H1 (cell line): ENCODE measurements at regions not wholly inside any gene's neighbourhood (a gene's known extent, or its start where the extent isn't known, plus 50 kb on each side); places are given as distances from the start of the nearest gene placed in this dataset.

ENCODE experiments used
- CTCF ChIA-PET: fragments of 300-600 bp; sonication (Branson Sonifier 250); formaldehyde crosslinking; loops from one replicate; lab custom pipeline; 2021; ENCODE audit not compliant: partially characterized antibody; lab: Charles Lee
- POLR2A ChIA-PET: fragments of 300-600 bp; sonication (Branson Sonifier 250); formaldehyde crosslinking; loops from one replicate; lab custom pipeline; 2021; ENCODE audit warnings: inconsistent platforms; ENCODE audit not compliant: partially characterized antibody; lab: Charles Lee
- DNase-seq, 2 experiments: peaks; one replicate each; pipeline versions ENCODE4 v3.0.0 to v3.0.0-alpha.2; 2010 to 2022; ENCODE audit warnings: low spot score in 2 of 2, low read depth in 1 of 2, mixed read lengths in 1 of 2
- FAIRE-seq: peaks from 2 replicates; lab custom pipeline; 2011; peaks lifted over from hg19 to GRCh38; lab: Jason Lieb, UNC
- H2AFZ ChIP-seq: 2 replicates; pipeline ENCODE4 v1.8.1; 2012; ENCODE audit warnings: low read length, inconsistent platforms
- H2AK5ac ChIP-seq: 2 replicates; pipeline ENCODE4 v1.6.1; 2013; ENCODE audit warnings: low read depth, low read length
- H2BK120ac ChIP-seq: replicated peaks from 2 replicates; pipeline ENCODE3; 2013; ENCODE audit warnings: low read depth, low read length, inconsistent platforms
- H2BK12ac ChIP-seq: 2 replicates; pipeline ENCODE4 v1.6.1; 2013; ENCODE audit warnings: low read depth, low read length
- H2BK15ac ChIP-seq: 2 replicates; pipeline ENCODE4 v1.6.1; 2013; ENCODE audit warnings: low read length
- H2BK20ac ChIP-seq: 2 replicates; pipeline ENCODE4 v1.6.1; 2013; ENCODE audit warnings: low read length
- H2BK5ac ChIP-seq: 2 replicates; pipeline ENCODE4 v1.6.1; 2013; ENCODE audit warnings: low read depth, low read length
- H3K14ac ChIP-seq: 2 replicates; pipeline ENCODE4 v1.6.1; 2013; ENCODE audit warnings: inconsistent platforms; ENCODE audit not compliant: insufficient read length
- H3K18ac ChIP-seq: 2 replicates; pipeline ENCODE4 v1.6.1; 2013; ENCODE audit warnings: low read length; ENCODE audit errors: extremely low read depth
- H3K23ac ChIP-seq: 2 replicates; pipeline ENCODE4 v1.6.1; 2013; ENCODE audit warnings: inconsistent platforms; ENCODE audit not compliant: insufficient read length
- H3K23me2 ChIP-seq: 2 replicates; pipeline ENCODE4 v1.6.1; 2013; ENCODE audit warnings: low read depth, low read length
- H3K27ac ChIP-seq: 2 replicates; pipeline ENCODE4 v1.6.1; 2011; ENCODE audit warnings: low read depth, low read length, inconsistent platforms
- H3K27me3 ChIP-seq, 4 experiments: replicated peaks in 1 of 4; 1 replicate in 1 of 4; 2 replicates in 3 of 4; pipeline versions ENCODE4 v1.6.1 to v1.8.1; 2011 to 2013; ENCODE audit warnings: low read length in 3 of 4, mild to moderate bottlenecking in 3 of 4, inconsistent platforms in 2 of 4, mixed read lengths in 2 of 4, moderate library complexity in 1 of 4; ENCODE audit not compliant: control insufficient read depth in 3 of 4, insufficient read depth in 3 of 4; ENCODE audit errors: extremely low read depth in 1 of 4
- H3K36me3 ChIP-seq, 4 experiments: 2 replicates each; pipeline versions ENCODE4 v1.6.1 to v1.8.1; 2011 to 2013; ENCODE audit warnings: mild to moderate bottlenecking in 4 of 4, low read length in 3 of 4, moderate library complexity in 2 of 4, control low read depth in 1 of 4, inconsistent platforms in 1 of 4; ENCODE audit not compliant: insufficient read depth in 4 of 4, control insufficient read depth in 2 of 4
- H3K4ac ChIP-seq: replicated peaks from 2 replicates; pipeline ENCODE3; 2013; ENCODE audit warnings: low read length, low read depth, mixed read lengths, inconsistent platforms; ENCODE audit not compliant: insufficient read length
- H3K4me1 ChIP-seq, 4 experiments: replicated peaks in 1 of 4; 1 replicate in 1 of 4; 2 replicates in 3 of 4; pipeline versions ENCODE4 v1.6.1 to v1.8.1; 2011 to 2013; ENCODE audit warnings: low read length in 3 of 4, inconsistent platforms in 2 of 4, mixed read lengths in 1 of 4; ENCODE audit not compliant: insufficient read depth in 4 of 4, control insufficient read depth in 3 of 4
- H3K4me2 ChIP-seq, 2 experiments: 2 replicates each; pipeline versions ENCODE4 v1.6.1 to v1.8.1; 2011 to 2013; ENCODE audit warnings: low read depth in 2 of 2, low read length in 2 of 2, control low read depth in 1 of 2, inconsistent platforms in 1 of 2, mild to moderate bottlenecking in 1 of 2; ENCODE audit not compliant: insufficient read depth in 1 of 2
- H3K4me3 ChIP-seq, 4 experiments: fragments of 200-600, 300-600 bp in 1 of 4; sonication (generic), shearing (Covaris generic), sonication (Bioruptor Twin) in 1 of 4; 2 replicates each; pipeline versions ENCODE4 v1.5.1 to v1.8.1; 2011 to 2016; ENCODE audit warnings: low read length in 4 of 4, low read depth in 3 of 4, control low read depth in 2 of 4, inconsistent platforms in 2 of 4, mild to moderate bottlenecking in 2 of 4, mixed read lengths in 1 of 4, moderate library complexity in 1 of 4; ENCODE audit not compliant: insufficient read depth in 2 of 4; ENCODE audit errors: extremely low read depth in 1 of 4
- H3K56ac ChIP-seq: replicated peaks from 2 replicates; pipeline ENCODE3; 2013; ENCODE audit warnings: low read depth, mild to moderate bottlenecking, mixed read lengths, low read length, inconsistent platforms; ENCODE audit not compliant: insufficient read length
- H3K79me1 ChIP-seq: 2 replicates; pipeline ENCODE4 v1.6.1; 2013; ENCODE audit warnings: low read depth, low read length, control low read depth
- H3K79me2 ChIP-seq, 2 experiments: 2 replicates each; pipeline versions ENCODE4 v1.6.1 to v1.8.1; 2012 to 2013; ENCODE audit warnings: low read length in 2 of 2, mild to moderate bottlenecking in 2 of 2, inconsistent platforms in 1 of 2; ENCODE audit not compliant: insufficient read depth in 2 of 2, control insufficient read depth in 1 of 2
- H3K9ac ChIP-seq, 4 experiments: replicated peaks in 1 of 4; 1 replicate in 1 of 4; 2 replicates in 3 of 4; pipeline versions ENCODE4 v1.6.1 to v1.8.1; 2011 to 2013; ENCODE audit warnings: low read depth in 3 of 4, low read length in 3 of 4, control low read depth in 2 of 4, mild to moderate bottlenecking in 2 of 4, moderate library complexity in 2 of 4, inconsistent platforms in 1 of 4; ENCODE audit errors: extremely low read depth in 1 of 4
- H3K9me3 ChIP-seq, 2 experiments: 2 replicates each; pipeline versions ENCODE4 v1.6.1 to v1.8.1; 2012 to 2013; ENCODE audit warnings: mild to moderate bottlenecking in 2 of 2, moderate library complexity in 2 of 2, control low read depth in 1 of 2, inconsistent platforms in 1 of 2, low read depth in 1 of 2, low read length in 1 of 2, mixed read lengths in 1 of 2; ENCODE audit not compliant: insufficient read depth in 2 of 2
- H4K20me1 ChIP-seq, 2 experiments: replicated peaks in 1 of 2; 2 replicates each; pipeline versions ENCODE3 to v1.8.1; 2011 to 2013; ENCODE audit warnings: inconsistent platforms in 2 of 2, low read length in 2 of 2, mild to moderate bottlenecking in 1 of 2; ENCODE audit not compliant: insufficient read depth in 2 of 2, control insufficient read depth in 1 of 2
- H4K5ac ChIP-seq: 2 replicates; pipeline ENCODE4 v1.6.1; 2013; ENCODE audit warnings: low read length, low read depth, mixed read lengths, inconsistent platforms; ENCODE audit not compliant: insufficient read length
- H4K8ac ChIP-seq: 2 replicates; pipeline ENCODE4 v1.8.0; 2013; ENCODE audit warnings: mild to moderate bottlenecking, moderate library complexity, low read length, inconsistent platforms; ENCODE audit not compliant: insufficient read depth; ENCODE audit errors: extremely low read depth
- H4K91ac ChIP-seq: replicated peaks from 2 replicates; pipeline ENCODE3; 2013; ENCODE audit warnings: low read length, mixed read lengths, inconsistent platforms; ENCODE audit not compliant: insufficient read length
- CTBP2 ChIP-seq: IDR thresholded peaks from 2 replicates; pipeline ENCODE4 v1.7.0; 2011; ENCODE audit warnings: borderline replicate concordance, mild to moderate bottlenecking, moderate library complexity, mixed read lengths, low read length; ENCODE audit not compliant: insufficient read depth, insufficient read length
- E2F6 ChIP-seq: IDR thresholded peaks from 2 replicates; pipeline ENCODE4 v1.6.1; 2012; ENCODE audit warnings: inconsistent platforms
- JUND ChIP-seq: IDR thresholded peaks from 2 replicates; pipeline ENCODE4 v1.6.1; 2011; ENCODE audit warnings: mild to moderate bottlenecking, improper control_type of control experiment, low read length
- KDM5A ChIP-seq: fragments of 200-600 bp; IDR thresholded peaks from 2 replicates; pipeline ENCODE4 v1.7.1; 2012; ENCODE audit warnings: mild to moderate bottlenecking, low read length, inconsistent platforms, mixed read lengths
- MAFK ChIP-seq: IDR thresholded peaks from 2 replicates; pipeline ENCODE4 v1.6.1; 2012; ENCODE audit warnings: low read depth, mild to moderate bottlenecking, improper control_type of control experiment, low read length
- RBBP5 ChIP-seq: IDR thresholded peaks from 2 replicates; pipeline ENCODE4 v1.7.1; 2012; ENCODE audit warnings: low read depth, mild to moderate bottlenecking, inconsistent platforms, low read length, moderate library complexity, borderline replicate concordance
- SIRT6 ChIP-seq: IDR thresholded peaks from one replicate; pipeline ENCODE4 v1.7.1; 2012; ENCODE audit warnings: low read length, inconsistent platforms
- SUZ12 ChIP-seq: fragments of 200-600 bp; sonication (generic); IDR thresholded peaks from 2 replicates; pipeline ENCODE4 v1.6.1; 2012; ENCODE audit warnings: mild to moderate bottlenecking, inconsistent platforms, low read length, moderate library complexity, mixed read lengths
- WGBS, 2 experiments: shearing (Covaris generic) in 1 of 2; methylation state at CpG; one replicate each; pipeline versions ENCODE4 v1.1.6 to v1.1.7; 2013 to 2015; ENCODE audit warnings: low lambda C conversion rate in 2 of 2, mixed read lengths in 2 of 2, inconsistent platforms in 1 of 2, low coverage in 1 of 2, missing lambda C conversion rate in 1 of 2; ENCODE audit not compliant: insufficient replicate concordance in 2 of 2, insufficient coverage in 1 of 2, insufficient read length in 1 of 2; ENCODE audit errors: extremely low coverage in 1 of 2, missing lambda C conversion rate in 1 of 2; 5-methylcytosine and 5-hydroxymethylcytosine counted together
- TF ChIP-seq, protein P1 (sequence below): IDR thresholded peaks from 2 replicates; pipeline ENCODE4 v1.6.1; 2012; ENCODE audit warnings: inconsistent platforms

DNA sequence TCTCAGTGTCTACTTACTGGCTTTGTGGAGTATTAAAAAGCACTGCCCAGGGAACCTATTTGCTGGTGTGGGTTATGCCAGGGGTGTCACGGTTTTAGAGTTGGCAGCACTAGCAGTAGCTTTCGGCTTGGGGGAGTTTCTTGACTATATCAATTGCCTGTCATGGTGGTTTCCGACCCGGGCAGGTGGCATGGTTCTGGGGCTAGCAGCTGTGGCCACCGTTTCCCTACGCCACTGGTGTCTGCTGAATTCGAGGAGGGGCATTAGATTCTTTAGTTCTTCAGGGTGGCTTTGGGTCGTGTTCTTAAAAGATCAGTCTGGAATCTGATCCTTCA lies 55.6 kb upstream of the FOXC1 start:
- no peak overlapping the region for H4K5ac ChIP-seq
- 91% methylated on average over 8 of the region's 8 CpGs; no CpG with 5 or more reads in 1 of the 2 experiments for WGBS, 2 experiments
- ChIA-PET CTCF (interaction anchor here (0.8 to 1.5 kb wide), 3 partner anchors 9 to 57 kb away, joined by 3 to 7 read pairs (median 4); no protein-coding TSS in a partner anchor), POLR2A (interaction anchor here (0.7 kb wide), 1 partner anchor 80 kb away, joined by 3 read pairs; no protein-coding TSS in a partner anchor)
- no peak overlapping the region for H3K27ac ChIP-seq
- no peaks in the 10 kb centered on the region for H3K36me3 ChIP-seq
- H4K20me1 ChIP-seq, result no peaks in the 10 kb centered on the region
- H2BK5ac ChIP-seq, result no peak overlapping the region
- H3K79me2 ChIP-seq, result no peaks in the 10 kb centered on the region
- no peak overlapping the region for H3K18ac ChIP-seq
- H3K23me2 ChIP-seq, result no peaks in the 10 kb centered on the region
- no peak overlapping the region for H3K4ac ChIP-seq
- no peak overlapping the region for H2BK12ac ChIP-seq
- no peak overlapping the region for H3K56ac ChIP-seq
- H4K91ac ChIP-seq, result no peak overlapping the region
- no peak overlapping the region for H2AFZ ChIP-seq
- DNase-seq, result no peak
- H3K4me3 ChIP-seq, result no peak overlapping the region
- H3K4me2 ChIP-seq, result no peak overlapping the region; a peak in 1 of 4 replicates
- H3K4me1 ChIP-seq, result peaks cover 0 to 4% (median 2%) of the 10 kb centered on the region in 4 experiments; a peak in 1 of 7 replicates
- no peak overlapping the region for H3K14ac ChIP-seq
- no peak overlapping the region for H2BK120ac ChIP-seq
- H3K9me3 ChIP-seq, result peaks cover 2 to 5% of the 10 kb centered on the region in 2 experiments; a peak in 2 of 4 replicates
- H4K8ac ChIP-seq, result no peak overlapping the region
- H3K9ac ChIP-seq, result no peak overlapping the region
- no peaks in the 10 kb centered on the region for H3K79me1 ChIP-seq
- no peaks in the 10 kb centered on the region; a peak in 1 of 7 replicates for H3K27me3 ChIP-seq
- no peak overlapping the region for H2BK20ac ChIP-seq
- H3K23ac ChIP-seq, result no peak overlapping the region
- H2BK15ac ChIP-seq, result no peak overlapping the region
- H2AK5ac ChIP-seq, result no peak overlapping the region
- TF ChIP-seq, protein P1, sequence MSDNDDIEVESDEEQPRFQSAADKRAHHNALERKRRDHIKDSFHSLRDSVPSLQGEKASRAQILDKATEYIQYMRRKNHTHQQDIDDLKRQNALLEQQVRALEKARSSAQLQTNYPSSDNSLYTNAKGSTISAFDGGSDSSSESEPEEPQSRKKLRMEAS, result no peak
- TF ChIP-seq E2F6 (no peak), RBBP5 (no peak), JUND (no peak), SUZ12 (no peak), SIRT6 (no peak), KDM5A (no peak), MAFK (no peak), CTBP2 (no peak)
- TF ChIP-seq, all 59 proteins: peak for 0
- FAIRE-seq, result no peak
